ENCODE measurements at regions not wholly inside any gene's neighbourhood (a gene's known extent, or its start where the extent isn't known, plus 50 kb on each side); places are given as distances from the start of the nearest gene placed in this dataset.

GRCh38 chr5:40404613-40405012, 275.1 kb upstream of the PTGER4 start:
- no peak for TF ChIP-seq CTCF (IDR thresholded peaks at IDR 0.05)
- TF ChIP-seq EP300 (IDR thresholded peaks at IDR 0.05), result no peak
- no peak for TF ChIP-seq POLR2A (IDR thresholded peaks at IDR 0.05)
- TF ChIP-seq POLR2AphosphoS5 (IDR thresholded peaks at IDR 0.05), result no peak
